Activated T-helper 9 cell treated with anti-CD3 and anti-CD28 coated beads, Interleukin-2, amount 50 U/mL, for 16 hours (primary cell): ENCODE measurements at regions not wholly inside any gene's neighbourhood (a gene's known extent, or its start where the extent isn't known, plus 50 kb on each side); places are given as distances from the start of the nearest gene placed in this dataset.

Experiments
- DNase-seq: peaks from one replicate; pipeline ENCODE4 v3.0.0-alpha.2; 2020; ENCODE audit warnings: low read depth

- no peak for DNase-seq
Observed at GRCh38 chr20:61050336-61050890, 201.6 kb upstream of the CDH4 start.

- DNase-seq, result no peak
Observed at GRCh38 chr20:61052195-61052750, 199.8 kb upstream of the CDH4 start.

DNA sequence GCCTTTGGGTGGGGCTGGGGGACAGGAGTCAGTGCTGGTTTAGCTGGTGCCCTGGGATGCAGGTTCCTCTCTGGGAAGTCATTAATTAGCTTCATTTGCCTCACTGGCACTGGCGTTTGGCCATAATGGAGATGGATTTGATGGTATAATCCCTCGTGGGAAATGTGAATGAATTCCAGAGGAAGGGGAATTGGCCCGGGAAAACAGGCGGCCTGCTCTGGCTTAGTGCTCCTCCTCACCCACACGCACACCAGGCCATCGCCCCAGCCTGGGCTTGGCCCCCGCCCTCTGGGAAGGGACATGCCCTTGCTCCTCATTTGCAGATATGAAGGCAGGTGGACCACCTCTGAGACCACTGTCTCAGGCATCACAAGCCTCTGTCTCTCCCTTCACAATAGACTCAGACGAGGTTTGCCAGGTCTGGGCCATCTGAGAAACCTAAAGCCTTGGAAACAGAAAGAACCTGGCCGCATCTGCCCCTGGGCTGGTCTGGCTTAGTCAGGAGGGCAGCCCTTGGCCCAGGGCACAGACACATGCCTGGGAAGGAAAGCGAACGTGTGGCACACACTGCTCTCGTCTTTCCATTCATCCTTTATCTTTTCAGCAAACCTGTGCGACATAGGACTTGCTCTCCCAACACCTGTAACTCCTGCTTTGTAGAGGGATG lies 199.2 kb upstream of the CDH4 start:
- no peak for DNase-seq

- no peak for DNase-seq
Observed at GRCh38 chr20:61053487-61053886, 198.6 kb upstream of the CDH4 start.

- DNase-seq, result no peak
Observed at GRCh38 chr20:61053889-61054288, 198.2 kb upstream of the CDH4 start.

GRCh38 chr20:61054411-61054810 lies 197.7 kb upstream of the CDH4 start:
- DNase-seq, result no peak

DNA sequence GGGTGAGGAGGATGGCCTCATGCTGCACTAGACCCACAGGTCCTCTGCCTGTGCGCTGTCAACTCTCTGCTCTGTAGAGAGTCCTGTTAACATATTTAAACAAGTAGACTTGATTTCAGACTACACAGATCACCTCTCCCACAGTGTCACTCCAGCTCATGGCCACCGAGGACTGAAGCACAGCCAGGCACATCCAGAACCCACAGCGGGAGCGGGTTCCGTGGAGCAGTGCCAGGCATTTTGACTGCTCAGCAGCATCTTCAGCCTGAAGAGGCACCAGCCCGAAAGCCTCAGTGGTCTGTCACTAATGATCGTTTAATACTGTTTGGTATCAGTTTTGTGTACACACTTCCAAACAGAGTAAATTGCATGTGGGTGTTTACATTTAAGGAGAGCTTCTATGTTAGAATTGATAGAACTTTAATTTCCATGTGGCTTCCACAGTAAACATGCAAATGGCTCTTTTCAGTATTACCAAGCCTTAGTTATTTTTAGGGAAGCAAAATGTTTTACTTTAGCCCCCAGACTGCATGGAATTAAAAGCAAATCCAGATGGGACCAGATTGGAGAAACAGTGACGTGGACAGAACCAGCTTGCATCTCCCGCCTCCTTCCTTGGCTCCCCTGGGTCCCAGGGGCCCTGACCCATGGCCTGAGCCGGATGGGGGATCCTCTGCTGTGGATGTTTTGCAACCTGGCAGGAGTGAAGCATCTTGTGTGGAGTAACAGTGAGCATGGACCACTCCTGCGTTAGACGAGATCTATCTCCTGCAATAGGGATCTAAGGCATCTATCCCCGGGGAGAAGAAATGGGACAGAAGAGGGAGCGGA lies 196.7 kb upstream of the CDH4 start:
- DNase-seq, result no peak

DNA sequence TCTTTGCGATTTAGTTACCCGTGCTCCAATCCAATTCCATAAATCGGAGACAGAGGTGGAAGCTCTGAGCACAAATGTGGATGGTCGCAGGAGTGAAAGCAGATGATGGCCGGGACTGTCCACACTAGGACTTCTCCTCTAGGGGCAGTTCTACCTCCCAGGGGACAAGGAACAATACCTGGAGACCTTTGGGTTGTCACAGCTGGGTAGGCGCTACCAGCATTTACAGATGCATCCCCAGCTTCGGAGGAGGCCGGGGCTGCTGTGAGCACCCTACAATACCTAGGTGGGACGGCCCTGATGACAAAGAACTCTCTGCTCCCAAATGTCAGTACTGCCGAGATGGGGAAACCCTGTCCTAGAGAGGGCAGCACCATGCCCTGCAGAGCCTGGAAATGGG lies 195.9 kb upstream of the CDH4 start:
- no peak for DNase-seq

DNA sequence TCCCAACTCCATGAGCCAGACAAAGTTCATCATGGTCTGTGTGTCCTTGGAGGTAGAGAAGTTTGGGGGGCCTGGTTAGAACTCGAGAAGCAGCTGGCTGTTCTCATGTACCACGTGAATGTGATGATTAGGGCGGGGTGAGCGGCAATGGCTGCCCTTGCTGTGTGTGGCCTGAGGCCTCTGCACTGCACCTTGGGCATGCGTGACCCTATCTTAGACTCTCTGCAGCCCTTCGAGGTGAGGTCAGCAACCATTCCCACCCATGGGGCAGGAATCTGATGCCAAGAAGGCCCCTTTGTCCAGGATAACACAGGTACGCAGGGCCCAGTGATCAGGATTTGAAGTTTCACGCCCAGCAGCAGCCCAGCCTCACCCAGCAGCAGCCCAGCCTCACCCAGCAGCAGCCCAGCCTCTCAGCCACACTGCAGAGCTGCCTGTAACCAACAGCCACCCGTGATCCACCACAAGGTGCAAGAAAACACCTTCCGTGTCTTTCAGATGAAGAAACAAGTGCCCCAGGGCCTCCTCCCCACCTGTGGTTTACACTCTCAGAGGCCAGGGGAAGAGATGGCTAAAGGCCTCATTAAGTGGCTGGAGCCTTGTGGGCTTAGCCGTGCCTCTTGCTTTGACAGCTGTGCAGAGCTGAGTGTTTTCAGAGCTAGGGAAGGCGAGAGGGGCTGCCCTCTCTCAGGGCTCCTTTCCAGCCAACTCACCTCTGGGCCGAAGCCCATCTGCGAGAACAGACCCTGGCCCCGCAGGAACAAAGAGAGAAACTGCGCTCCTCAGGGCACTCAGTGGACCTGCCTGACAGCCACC lies 195.2 kb upstream of the CDH4 start:
- DNase-seq, result no peak

DNA sequence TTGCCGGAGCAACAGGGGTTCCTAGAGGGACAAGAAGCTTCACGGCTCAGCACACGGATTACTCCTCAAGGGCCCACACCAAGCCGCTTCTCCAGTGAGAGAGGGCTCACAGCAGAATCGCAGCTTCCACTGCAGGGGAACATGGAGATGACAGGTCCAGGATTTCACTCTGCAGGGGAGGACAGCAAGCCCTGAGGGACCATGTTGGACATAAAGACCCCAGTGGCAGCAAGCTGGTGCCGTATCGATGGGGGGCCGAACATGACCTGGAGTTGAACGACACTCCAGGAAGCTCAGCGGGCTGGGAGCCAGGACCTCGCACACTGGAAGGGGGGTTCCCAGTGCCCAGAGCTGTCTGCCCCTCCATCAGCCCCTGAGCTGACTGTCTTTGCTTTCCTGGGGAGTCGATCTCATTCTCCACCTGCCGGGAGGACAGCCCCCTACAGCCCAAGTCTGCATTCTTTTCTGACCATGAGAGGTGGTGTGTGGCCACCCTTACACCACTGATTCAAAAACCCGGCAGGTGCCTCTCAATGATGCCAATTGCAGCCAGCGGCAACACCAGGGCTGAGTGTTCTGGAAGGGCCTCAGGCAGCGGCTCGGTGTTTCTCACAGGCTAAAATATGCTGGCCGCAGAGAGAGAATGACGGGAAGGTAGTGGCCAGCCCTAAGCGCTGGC lies 194.5 kb upstream of the CDH4 start:
- no peak for DNase-seq

GRCh38 chr20:61061981-61062380 lies 190.1 kb upstream of the CDH4 start:
- DNase-seq, result no peak

DNA sequence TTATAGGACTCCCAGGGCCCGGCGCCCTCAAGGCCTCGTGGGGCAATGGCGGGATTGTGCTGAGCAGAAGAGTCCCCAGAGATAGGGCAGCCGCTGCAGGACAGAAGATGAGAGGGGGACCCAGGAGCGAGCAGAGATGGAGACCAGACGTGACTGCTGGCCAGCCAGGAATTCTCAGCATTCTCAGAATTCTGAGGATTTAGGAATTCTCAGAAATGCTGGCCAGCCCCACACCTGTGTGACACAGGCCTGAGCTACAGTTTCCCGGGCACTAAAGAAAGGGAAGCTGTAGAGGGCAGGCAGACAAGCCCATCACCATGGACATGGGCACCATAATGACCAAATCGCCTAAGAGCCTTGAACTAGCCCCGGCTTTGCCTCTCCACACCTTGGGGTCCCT lies 186.2 kb upstream of the CDH4 start:
- no peak for DNase-seq

- no peak for DNase-seq
Observed at GRCh38 chr20:61066526-61066925, 185.5 kb upstream of the CDH4 start.

- no peak for DNase-seq
Observed at GRCh38 chr20:61067221-61067620, 184.8 kb upstream of the CDH4 start.

DNA sequence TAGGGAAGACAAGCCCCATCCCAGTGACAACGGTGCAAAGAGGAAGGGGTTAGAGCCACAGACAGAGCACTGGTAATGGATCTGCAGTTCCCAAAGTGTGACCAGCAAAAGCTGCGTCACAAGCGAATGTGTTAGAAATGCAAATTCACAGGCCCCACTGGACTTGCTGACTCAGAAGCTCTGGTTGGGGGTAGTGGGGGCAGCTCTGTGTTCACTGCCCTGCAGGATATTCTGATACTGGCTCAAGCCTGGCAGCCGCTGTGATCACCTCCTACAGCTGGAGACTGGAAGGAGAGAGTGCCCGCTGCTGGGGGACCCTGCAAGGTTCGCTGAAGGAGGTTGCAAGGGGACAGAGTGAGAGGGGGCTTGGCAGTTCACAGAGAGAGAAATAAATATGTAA lies 179.7 kb upstream of the CDH4 start:
- DNase-seq, result no peak

GRCh38 chr20:61073376-61073775 lies 178.7 kb upstream of the CDH4 start:
- DNase-seq, result no peak

- DNase-seq, result no peak
Observed at GRCh38 chr20:61082720-61083119, 169.3 kb upstream of the CDH4 start.

GRCh38 chr20:61083431-61083830 lies 168.6 kb upstream of the CDH4 start:
- DNase-seq, result no peak

DNA sequence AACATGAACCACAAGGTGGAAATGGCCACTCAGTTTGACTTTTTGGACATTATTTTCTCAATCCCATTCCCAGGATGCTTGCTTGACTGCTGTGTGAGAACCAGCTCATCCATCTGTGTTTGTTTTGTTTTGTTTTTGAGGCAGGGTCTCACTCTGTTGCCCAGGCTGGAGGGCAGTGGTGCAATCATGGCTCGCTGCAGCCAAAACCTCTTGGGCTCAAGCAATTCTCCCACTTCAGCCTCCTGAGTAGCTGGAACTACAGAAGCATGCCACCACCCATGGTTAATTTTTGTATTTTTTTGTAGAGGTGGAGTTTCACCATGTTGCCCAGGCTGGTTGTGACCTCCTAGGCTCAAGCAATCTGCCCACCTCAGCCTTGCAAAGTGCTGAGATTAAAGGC lies 166.0 kb upstream of the CDH4 start:
- no peak for DNase-seq

DNA sequence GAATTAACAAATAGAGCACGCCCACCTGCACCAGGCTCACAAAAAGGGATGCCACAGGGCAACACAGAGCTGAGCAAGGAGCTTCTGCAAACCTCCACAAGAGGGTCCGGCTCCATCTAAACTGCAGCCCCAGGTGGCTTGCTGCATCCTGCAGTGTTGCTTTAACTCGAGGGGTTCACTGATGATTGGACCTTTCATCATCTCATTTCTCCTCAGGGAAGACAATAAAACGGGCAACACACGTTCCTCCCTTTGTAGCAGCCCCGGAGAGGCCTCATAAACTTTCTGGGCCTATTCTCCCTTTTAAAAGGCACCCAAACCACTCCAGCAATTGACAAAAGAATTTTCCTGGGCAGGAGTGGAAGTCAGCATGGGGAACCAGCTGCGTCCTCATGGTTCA lies 161.5 kb upstream of the CDH4 start:
- no peak for DNase-seq

DNA sequence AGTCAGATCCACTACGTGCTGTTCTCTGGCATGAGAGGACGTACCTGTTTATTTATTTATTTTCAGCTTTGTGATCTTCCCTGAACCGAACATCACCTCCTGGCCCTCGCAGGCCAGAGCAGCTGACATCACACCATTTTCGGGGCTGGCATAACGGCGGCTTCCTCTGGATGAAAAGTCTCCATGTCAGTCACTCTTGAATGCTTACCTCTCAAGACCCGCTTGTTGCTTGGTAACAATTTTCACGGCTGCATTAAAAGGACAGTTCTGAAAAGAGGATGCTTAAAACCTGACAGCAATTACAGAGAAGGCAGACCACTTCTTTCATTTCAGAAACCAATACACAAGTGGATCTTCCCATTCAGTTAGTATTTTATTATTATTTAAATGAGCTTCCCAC lies 159.8 kb upstream of the CDH4 start:
- no peak for DNase-seq

DNA sequence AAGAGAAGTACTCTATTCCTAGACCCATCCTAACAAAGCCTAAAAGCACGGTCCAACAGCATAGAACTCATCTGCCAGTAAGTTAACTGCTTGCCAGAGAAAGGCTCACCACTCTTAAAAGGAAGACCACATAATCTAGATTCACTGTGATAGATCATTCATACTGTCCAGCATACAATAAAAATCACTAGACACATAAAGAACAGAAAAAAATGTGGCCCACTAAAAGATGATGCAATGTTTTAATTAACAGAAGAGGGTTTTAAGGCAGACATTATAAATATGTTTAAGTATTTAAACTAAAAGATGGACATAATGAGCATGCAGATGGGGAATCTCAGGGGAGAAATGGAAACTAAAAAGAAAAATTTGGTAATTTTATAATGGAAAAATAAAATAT lies 157.5 kb upstream of the CDH4 start:
- DNase-seq, result no peak
